Kidney (tissue), 13 donors: ENCODE measurements at regions not wholly inside any gene's neighbourhood (a gene's known extent, or its start where the extent isn't known, plus 50 kb on each side); places are given as distances from the start of the nearest gene placed in this dataset.

Source experiments
- DNase-seq, 5 donors: peaks; one replicate each; pipeline ENCODE4 v3.0.0-alpha.2; 2013 to 2020
- FAIRE-seq: peaks from 2 replicates; lab custom pipeline; 2012; peaks lifted over from hg19 to GRCh38; lab: Jason Lieb, UNC
- H3K27ac ChIP-seq, 2 donors: one replicate each; pipeline ENCODE4 v1.7.0; 2013; ENCODE audit warnings: low read depth in 2 of 2, low read length in 2 of 2, inconsistent platforms in 1 of 2
- H3K27me3 ChIP-seq: one replicate; pipeline ENCODE4 v1.7.1; 2013; ENCODE audit warnings: low read length, inconsistent platforms; ENCODE audit not compliant: control insufficient read depth, insufficient read depth
- H3K36me3 ChIP-seq, 3 donors: one replicate each; pipeline versions ENCODE4 v1.7.0 to v1.7.1; 2013; ENCODE audit warnings: low read length in 3 of 3, control low read depth in 1 of 3, inconsistent platforms in 1 of 3; ENCODE audit not compliant: insufficient read depth in 3 of 3, control insufficient read depth in 2 of 3
- H3K4me1 ChIP-seq, 3 donors: one replicate each; pipeline versions ENCODE4 v1.7.0 to v1.7.1; 2013; ENCODE audit warnings: low read length in 3 of 3, inconsistent platforms in 1 of 3, low read depth in 1 of 3; ENCODE audit not compliant: control insufficient read depth in 2 of 3, insufficient read depth in 2 of 3
- H3K4me3 ChIP-seq, 3 donors: one replicate each; pipeline versions ENCODE4 v1.7.0 to v1.8.1; 2013; ENCODE audit warnings: low read length in 3 of 3, control low read depth in 1 of 3, inconsistent platforms in 1 of 3
- H3K9ac ChIP-seq, 3 donors: one replicate each; pipeline versions ENCODE4 v1.7.0 to v1.7.1; 2013; ENCODE audit warnings: low read length in 3 of 3, control low read depth in 1 of 3, inconsistent platforms in 1 of 3
- H3K9me3 ChIP-seq, 3 donors: one replicate each; pipeline versions ENCODE4 v1.7.0 to v1.7.1; 2013; ENCODE audit warnings: low read length in 3 of 3, control low read depth in 1 of 3, inconsistent platforms in 1 of 3; ENCODE audit not compliant: control insufficient read depth in 2 of 3, insufficient read depth in 1 of 3
- intact Hi-C: fragments of 100-400 bp; cut with DNase I; formaldehyde crosslinking; loops from one replicate; pipeline ENCODE4 v1.11.1; 2022
- TF ChIP-seq, protein P1 (sequence below): IDR thresholded peaks from 3 replicates; pipeline ENCODE4 v1.5.1; 2012; ENCODE audit warnings: mild to moderate bottlenecking, moderate library complexity, borderline replicate concordance; ENCODE audit not compliant: insufficient read depth; ENCODE audit errors: extremely low read depth
- donor health status: control.
- donor health status: control.
- donor health status: control.
- donor health status: control.
- donor health status: control.
- donor health status: DM: yes; HTN: yes; CAD: no.
- donor health status: Normal renal cell carcinoma (clear cell type).

- intact Hi-C loops, result no loop called here
- Histone ChIP-seq H3K9ac (no peak overlapping the region), H3K9me3 (no peaks in the 10 kb centered on the region), H3K4me3 (no peak overlapping the region), H3K27ac (peak overlapping the region; percentile 66 to 91), H3K36me3 (no peaks in the 10 kb centered on the region), H3K27me3 (no peaks in the 10 kb centered on the region), H3K4me1 (peaks cover 0 to 4% (median 3%) of the 10 kb centered on the region in 3 donors)
- FAIRE-seq, result no peak
- no peak for DNase-seq
- TF ChIP-seq, protein P1, sequence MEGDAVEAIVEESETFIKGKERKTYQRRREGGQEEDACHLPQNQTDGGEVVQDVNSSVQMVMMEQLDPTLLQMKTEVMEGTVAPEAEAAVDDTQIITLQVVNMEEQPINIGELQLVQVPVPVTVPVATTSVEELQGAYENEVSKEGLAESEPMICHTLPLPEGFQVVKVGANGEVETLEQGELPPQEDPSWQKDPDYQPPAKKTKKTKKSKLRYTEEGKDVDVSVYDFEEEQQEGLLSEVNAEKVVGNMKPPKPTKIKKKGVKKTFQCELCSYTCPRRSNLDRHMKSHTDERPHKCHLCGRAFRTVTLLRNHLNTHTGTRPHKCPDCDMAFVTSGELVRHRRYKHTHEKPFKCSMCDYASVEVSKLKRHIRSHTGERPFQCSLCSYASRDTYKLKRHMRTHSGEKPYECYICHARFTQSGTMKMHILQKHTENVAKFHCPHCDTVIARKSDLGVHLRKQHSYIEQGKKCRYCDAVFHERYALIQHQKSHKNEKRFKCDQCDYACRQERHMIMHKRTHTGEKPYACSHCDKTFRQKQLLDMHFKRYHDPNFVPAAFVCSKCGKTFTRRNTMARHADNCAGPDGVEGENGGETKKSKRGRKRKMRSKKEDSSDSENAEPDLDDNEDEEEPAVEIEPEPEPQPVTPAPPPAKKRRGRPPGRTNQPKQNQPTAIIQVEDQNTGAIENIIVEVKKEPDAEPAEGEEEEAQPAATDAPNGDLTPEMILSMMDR, result no peak
These were observed 888.3 kb upstream of the NR2F2 start for GRCh38 chr15:95442107-95442719.

GRCh38 chr15:95444860-95445259 is 885.6 kb upstream of the NR2F2 start:
- intact Hi-C loops, result no loop called here
- Histone ChIP-seq H3K4me3 (no peak overlapping the region), H3K27me3 (no peaks in the 10 kb centered on the region), H3K4me1 (peaks cover 0 to 4% (median 2%) of the 10 kb centered on the region in 3 donors), H3K9me3 (no peaks in the 10 kb centered on the region), H3K36me3 (no peaks in the 10 kb centered on the region), H3K9ac (no peak overlapping the region), H3K27ac (no peak overlapping the region)
- FAIRE-seq (no peak), DNase-seq (no peak)
- TF ChIP-seq, protein P1, result no peak

GRCh38 chr15:95446854-95447253 is 883.6 kb upstream of the NR2F2 start:
- Histone ChIP-seq H3K9me3 (no peaks in the 10 kb centered on the region), H3K4me1 (peaks cover 0 to 4% (median 0%) of the 10 kb centered on the region in 3 donors), H3K27ac (no peak overlapping the region), H3K27me3 (no peaks in the 10 kb centered on the region), H3K9ac (no peak overlapping the region), H3K4me3 (no peak overlapping the region), H3K36me3 (no peaks in the 10 kb centered on the region)
- DNase-seq, result peak in 1 of 5 donors; percentile 38
- FAIRE-seq, result no peak
- TF ChIP-seq, protein P1, result no peak
- intact Hi-C loops, result no loop called here
